ENCODE measurements at regions not wholly inside any gene's neighbourhood (a gene's known extent, or its start where the extent isn't known, plus 50 kb on each side); places are given as distances from the start of the nearest gene placed in this dataset.

- ChIA-PET CTCF (interaction anchor here (1.4 kb wide), 1 partner anchor 76 kb away, joined by 3 read pairs; no protein-coding TSS in a partner anchor), POLR2A (no interaction called here)
- no peaks in the 10 kb centered on the region for H3K9me3 Mint-ChIP-seq (ENCODE audit: insufficient read depth)
- H3K4me1 Mint-ChIP-seq (ENCODE audit: low read depth) = no peaks in the 10 kb centered on the region
- DNase-seq (no peak), ATAC-seq (no peak)
- peaks cover 14% of the 10 kb centered on the region for H3K27me3 Mint-ChIP-seq (ENCODE audit: low read depth)
- no peak overlapping the region for H3K4me3 Mint-ChIP-seq
- H3K27ac Mint-ChIP-seq = no peak overlapping the region
- no peaks in the 10 kb centered on the region for H3K36me3 Mint-ChIP-seq (ENCODE audit: low read depth)
Observed at GRCh38 chr12:76270657-76271358, 77.4 kb downstream of the BBS10 start.

DNA sequence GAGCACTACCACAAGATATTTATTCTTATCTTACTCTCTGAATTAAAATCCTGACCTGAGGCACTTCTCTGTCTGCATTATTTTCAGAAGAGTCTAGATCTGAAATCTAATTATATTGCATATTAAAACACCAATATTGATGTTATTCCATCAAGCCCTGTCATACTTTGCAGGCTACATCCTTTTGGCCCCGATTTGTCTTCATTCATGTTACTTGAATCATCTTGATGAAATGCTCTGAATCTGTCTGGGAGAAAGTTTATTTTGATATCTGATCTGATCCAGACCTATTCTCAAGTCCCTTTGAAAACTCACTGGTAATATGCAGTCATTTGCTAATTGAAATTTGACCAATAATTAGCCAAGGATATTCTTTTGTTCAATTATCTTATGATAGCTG lies 79.9 kb downstream of the BBS10 start:
- Mint-ChIP-seq H3K36me3 (ENCODE audit: low read depth) (no peaks in the 10 kb centered on the region), H3K4me1 (ENCODE audit: low read depth) (no peaks in the 10 kb centered on the region), H3K27me3 (ENCODE audit: low read depth) (peaks cover 23% of the 10 kb centered on the region), H3K27ac (no peak overlapping the region), H3K9me3 (ENCODE audit: insufficient read depth) (no peaks in the 10 kb centered on the region), H3K4me3 (no peak overlapping the region)
- ChIA-PET POLR2A (no interaction called here), CTCF (no interaction called here)
- ATAC-seq = no peak
- no peak for DNase-seq

DNA sequence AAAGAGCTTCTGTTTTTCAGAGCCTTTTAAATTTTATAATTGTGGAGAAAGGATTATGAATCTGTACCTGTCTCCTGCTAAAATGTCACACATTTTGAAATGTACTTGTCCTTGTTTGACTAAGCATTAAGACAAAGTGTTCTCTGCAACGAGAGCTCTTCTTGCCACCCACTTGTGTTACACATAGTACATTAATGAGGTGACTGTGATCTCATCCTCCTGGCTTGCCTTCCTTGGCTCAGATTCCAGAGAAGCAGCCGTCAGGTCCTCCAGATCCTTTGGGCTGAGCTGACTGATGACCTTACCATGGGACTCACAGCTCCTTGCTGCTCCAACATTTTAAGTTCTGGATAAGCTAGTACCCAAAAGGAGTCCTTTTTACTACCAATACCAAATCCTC lies 81.4 kb downstream of the BBS10 start:
- Mint-ChIP-seq H3K9me3 (ENCODE audit: insufficient read depth) (no peaks in the 10 kb centered on the region), H3K4me1 (ENCODE audit: low read depth) (no peaks in the 10 kb centered on the region), H3K36me3 (ENCODE audit: low read depth) (no peaks in the 10 kb centered on the region), H3K4me3 (no peak overlapping the region), H3K27ac (no peak overlapping the region), H3K27me3 (ENCODE audit: low read depth) (peaks cover 25% of the 10 kb centered on the region)
- POLR2A ChIA-PET = no interaction called here
- CTCF ChIA-PET = no interaction called here
- DNase-seq (no peak), ATAC-seq (no peak)

DNA sequence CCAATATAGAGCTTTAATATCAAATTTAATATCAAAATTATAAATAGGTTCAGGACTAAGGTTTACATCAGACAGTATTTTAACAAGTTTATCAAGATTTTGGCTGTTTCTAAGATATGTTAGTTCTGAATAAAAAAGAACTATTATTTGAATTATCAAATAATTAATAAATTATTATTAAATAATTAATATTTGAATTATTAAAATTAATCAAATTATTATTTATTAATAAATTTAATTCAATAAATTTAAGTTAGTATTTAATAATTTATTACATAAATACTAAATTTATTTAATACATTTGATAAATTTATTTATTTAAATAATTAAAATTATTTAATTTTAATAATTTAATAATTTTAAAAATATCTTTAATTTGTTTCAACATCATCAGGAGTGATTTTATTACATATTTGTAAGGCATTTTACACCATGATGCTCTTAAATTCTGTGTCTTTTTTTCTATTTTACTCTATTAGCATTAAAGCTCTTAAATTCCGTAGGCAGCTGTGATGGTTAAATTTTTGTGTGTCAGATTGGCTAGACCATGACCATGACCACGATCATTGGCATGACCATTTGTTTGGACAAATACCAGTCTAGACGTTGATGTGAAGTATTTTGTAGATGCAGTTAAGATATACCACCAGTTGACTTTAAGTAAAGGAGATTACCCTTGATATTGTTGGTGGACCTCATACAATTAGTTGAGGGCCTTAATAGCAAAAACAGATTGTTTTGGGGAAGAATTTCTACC lies 82.6 kb downstream of the BBS10 start:
- Mint-ChIP-seq H3K4me3 (no peak overlapping the region), H3K36me3 (ENCODE audit: low read depth) (no peaks in the 10 kb centered on the region), H3K4me1 (ENCODE audit: low read depth) (no peaks in the 10 kb centered on the region), H3K9me3 (ENCODE audit: insufficient read depth) (no peaks in the 10 kb centered on the region), H3K27ac (no peak overlapping the region), H3K27me3 (ENCODE audit: low read depth) (peaks cover 28% of the 10 kb centered on the region)
- DNase-seq (no peak), ATAC-seq (no peak)
- POLR2A ChIA-PET = no interaction called here
- CTCF ChIA-PET = no interaction called here

- CTCF ChIA-PET = no interaction called here
- H3K36me3 Mint-ChIP-seq (ENCODE audit: low read depth) = no peaks in the 10 kb centered on the region
- no peaks in the 10 kb centered on the region for H3K9me3 Mint-ChIP-seq (ENCODE audit: insufficient read depth)
- peaks cover 28% of the 10 kb centered on the region for H3K27me3 Mint-ChIP-seq (ENCODE audit: low read depth)
- ATAC-seq (no peak), DNase-seq (no peak)
- no peak overlapping the region for H3K27ac Mint-ChIP-seq
- H3K4me1 Mint-ChIP-seq (ENCODE audit: low read depth) = peaks cover 5% of the 10 kb centered on the region
- POLR2A ChIA-PET = no interaction called here
- H3K4me3 Mint-ChIP-seq = no peak overlapping the region
Observed at GRCh38 chr12:76264611-76265012, 83.6 kb downstream of the BBS10 start.

GRCh38 chr12:76263696-76264095 lies 84.5 kb downstream of the BBS10 start:
- Mint-ChIP-seq H3K9me3 (ENCODE audit: insufficient read depth) (no peaks in the 10 kb centered on the region), H3K27ac (no peak overlapping the region), H3K4me1 (ENCODE audit: low read depth) (peaks cover 6% of the 10 kb centered on the region), H3K4me3 (no peak overlapping the region), H3K36me3 (ENCODE audit: low read depth) (no peaks in the 10 kb centered on the region), H3K27me3 (ENCODE audit: low read depth) (peaks cover 24% of the 10 kb centered on the region)
- POLR2A ChIA-PET = no interaction called here
- DNase-seq = no peak
- CTCF ChIA-PET = no interaction called here
- no peak for ATAC-seq

- no peak overlapping the region for H3K4me3 Mint-ChIP-seq
- H3K36me3 Mint-ChIP-seq (ENCODE audit: low read depth) = no peaks in the 10 kb centered on the region
- CTCF ChIA-PET = interaction anchor here (1.0 kb wide), 1 partner anchor 196 kb away, joined by 3 read pairs; no protein-coding TSS in a partner anchor
- peaks cover 14% of the 10 kb centered on the region for H3K27me3 Mint-ChIP-seq (ENCODE audit: low read depth)
- H3K27ac Mint-ChIP-seq = no peak overlapping the region
- peaks cover 6% of the 10 kb centered on the region for H3K4me1 Mint-ChIP-seq (ENCODE audit: low read depth)
- DNase-seq = no peak
- POLR2A ChIA-PET = no interaction called here
- no peaks in the 10 kb centered on the region for H3K9me3 Mint-ChIP-seq (ENCODE audit: insufficient read depth)
- ATAC-seq = no peak
Observed at GRCh38 chr12:76260390-76260748, 87.8 kb downstream of the BBS10 start.

GRCh38 chr12:76259660-76260389 lies 88.4 kb downstream of the BBS10 start:
- Mint-ChIP-seq H3K4me3 (no peak overlapping the region), H3K9me3 (ENCODE audit: insufficient read depth) (no peaks in the 10 kb centered on the region), H3K27ac (no peak overlapping the region), H3K4me1 (ENCODE audit: low read depth) (peaks cover 6% of the 10 kb centered on the region), H3K27me3 (ENCODE audit: low read depth) (peaks cover 14% of the 10 kb centered on the region), H3K36me3 (ENCODE audit: low read depth) (no peaks in the 10 kb centered on the region)
- no peak for ATAC-seq
- CTCF ChIA-PET = interaction anchor here (1.0 kb wide), 1 partner anchor 196 kb away, joined by 3 read pairs; no protein-coding TSS in a partner anchor
- DNase-seq = no peak
- POLR2A ChIA-PET = no interaction called here

- ChIA-PET POLR2A (no interaction called here), CTCF (interaction anchor here (1.0 kb wide), 1 partner anchor 197 kb away, joined by 3 read pairs; no protein-coding TSS in a partner anchor)
- Mint-ChIP-seq H3K4me1 (ENCODE audit: low read depth) (peaks cover 6% of the 10 kb centered on the region), H3K36me3 (ENCODE audit: low read depth) (no peaks in the 10 kb centered on the region), H3K27ac (no peak overlapping the region), H3K4me3 (no peak overlapping the region), H3K27me3 (ENCODE audit: low read depth) (peaks cover 10% of the 10 kb centered on the region), H3K9me3 (ENCODE audit: insufficient read depth) (no peaks in the 10 kb centered on the region)
- no peak for ATAC-seq
- DNase-seq = no peak
Observed at GRCh38 chr12:76259106-76259505, 89.1 kb downstream of the BBS10 start.

- no peak overlapping the region for H3K4me3 Mint-ChIP-seq
- ATAC-seq = no peak
- peaks cover 5% of the 10 kb centered on the region for H3K27me3 Mint-ChIP-seq (ENCODE audit: low read depth)
- ChIA-PET POLR2A (no interaction called here), CTCF (no interaction called here)
- peaks cover 6% of the 10 kb centered on the region for H3K4me1 Mint-ChIP-seq (ENCODE audit: low read depth)
- no peak overlapping the region for H3K27ac Mint-ChIP-seq
- H3K36me3 Mint-ChIP-seq (ENCODE audit: low read depth) = no peaks in the 10 kb centered on the region
- DNase-seq = no peak
- H3K9me3 Mint-ChIP-seq (ENCODE audit: insufficient read depth) = no peaks in the 10 kb centered on the region
Observed at GRCh38 chr12:76256904-76257303, 91.3 kb downstream of the BBS10 start.

DNA sequence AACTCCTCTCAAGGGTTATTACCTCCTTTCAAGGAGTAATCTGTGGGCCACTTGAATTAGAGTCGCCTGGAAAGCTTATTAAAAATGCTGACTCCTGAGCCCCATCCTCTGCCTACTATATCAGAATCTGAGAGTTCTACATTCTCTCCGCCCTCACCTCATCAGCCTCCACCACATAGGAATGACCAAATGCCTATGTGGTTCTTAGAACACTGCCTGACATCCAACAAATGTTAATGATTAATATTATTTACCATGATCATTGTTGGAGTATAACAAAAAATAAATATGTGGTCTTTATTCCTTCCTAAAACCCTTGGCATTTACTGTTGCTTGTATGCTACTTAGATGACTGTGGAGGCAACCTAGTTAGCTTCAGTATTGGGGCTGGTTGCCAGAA lies 91.9 kb downstream of the BBS10 start:
- peaks cover 6% of the 10 kb centered on the region for H3K4me1 Mint-ChIP-seq (ENCODE audit: low read depth)
- H3K9me3 Mint-ChIP-seq (ENCODE audit: insufficient read depth) = no peaks in the 10 kb centered on the region
- no peak for ATAC-seq
- no peaks in the 10 kb centered on the region for H3K27me3 Mint-ChIP-seq (ENCODE audit: low read depth)
- no peaks in the 10 kb centered on the region for H3K36me3 Mint-ChIP-seq (ENCODE audit: low read depth)
- ChIA-PET CTCF (no interaction called here), POLR2A (no interaction called here)
- no peak overlapping the region for H3K27ac Mint-ChIP-seq
- no peak for DNase-seq
- no peak overlapping the region for H3K4me3 Mint-ChIP-seq

DNA sequence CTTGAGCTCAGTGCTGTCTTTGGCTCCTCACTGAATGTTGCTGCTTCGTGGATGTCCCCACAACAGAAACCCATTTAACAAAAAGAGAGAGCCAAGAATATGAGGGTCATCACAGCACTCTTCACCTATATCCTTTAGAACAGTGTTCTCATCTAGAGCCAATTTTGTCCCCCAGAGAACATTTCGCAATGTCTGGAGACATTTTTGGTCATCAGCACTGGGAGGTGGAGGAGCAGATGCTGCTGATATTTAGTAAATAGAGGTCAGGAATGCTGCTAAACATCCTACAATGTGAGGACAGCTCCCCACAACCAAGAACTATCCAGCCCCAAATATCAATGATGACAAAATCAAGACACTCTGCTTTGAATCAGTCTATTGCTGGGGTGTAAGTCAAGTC lies 92.5 kb downstream of the BBS10 start:
- Mint-ChIP-seq H3K36me3 (ENCODE audit: low read depth) (no peaks in the 10 kb centered on the region), H3K27me3 (ENCODE audit: low read depth) (no peaks in the 10 kb centered on the region), H3K4me3 (no peak overlapping the region), H3K9me3 (ENCODE audit: insufficient read depth) (no peaks in the 10 kb centered on the region), H3K4me1 (ENCODE audit: low read depth) (peaks cover 6% of the 10 kb centered on the region), H3K27ac (no peak overlapping the region)
- ATAC-seq (no peak), DNase-seq (no peak)
- CTCF ChIA-PET = no interaction called here
- POLR2A ChIA-PET = no interaction called here
